ENCODE measurements at regions not wholly inside any gene's neighbourhood (a gene's known extent, or its start where the extent isn't known, plus 50 kb on each side); places are given as distances from the start of the nearest gene placed in this dataset.

- TF ChIP-seq CTCF (IDR thresholded peaks at IDR 0.05) = no peak
- no peak for TF ChIP-seq POLR2A (IDR thresholded peaks at IDR 0.05)
Measured at GRCh38 chr5:120988491-120988890, 524.4 kb downstream of the PRR16 start.

All from testis (tissue), 2 donors.